CD4-positive, alpha-beta T cell (primary cell): ENCODE measurements at regions not wholly inside any gene's neighbourhood (a gene's known extent, or its start where the extent isn't known, plus 50 kb on each side); places are given as distances from the start of the nearest gene placed in this dataset.

Source experiments
- ATAC-seq: fragments of 200-7000 bp; cut with Tn5 transposase; one replicate; pipeline ENCODE4 v1.10.0; 2022; ENCODE audit warnings: mild to moderate bottlenecking; ENCODE audit not compliant: poor library complexity
- CTCF ChIA-PET: fragments of 350-600 bp; sonication (Branson Sonifier 250); formaldehyde crosslinking; loops from one replicate; lab custom pipeline; 2021; ENCODE audit warnings: antibody characterized with exemption, inconsistent platforms; lab: Charles Lee
- POLR2A ChIA-PET: fragments of 350-600 bp; sonication (Branson Sonifier 250); formaldehyde crosslinking; loops from one replicate; lab custom pipeline; 2021; ENCODE audit warnings: antibody characterized with exemption, inconsistent platforms; lab: Charles Lee
- DNase-seq, 14 experiments: peaks; one replicate each; pipeline ENCODE4 v3.0.0-alpha.2; 2013 to 2020; ENCODE audit warnings: mixed read lengths in 2 of 14
- H3K27ac ChIP-seq, 2 donors: one replicate each; pipeline versions ENCODE4 v1.5.1 to v1.7.0; 2013; ENCODE audit warnings: low read length in 2 of 2, low read depth in 1 of 2, mild to moderate bottlenecking in 1 of 2
- H3K27me3 ChIP-seq, 2 experiments: 1 replicate in 1 of 2; 2 replicates in 1 of 2; pipeline versions ENCODE4 v1.6.1 to v1.7.0; 2013; ENCODE audit warnings: low read length in 2 of 2, control low read depth in 1 of 2, mild to moderate bottlenecking in 1 of 2, moderate library complexity in 1 of 2; ENCODE audit not compliant: insufficient read depth in 2 of 2, control insufficient read depth in 1 of 2
- H3K36me3 ChIP-seq: one replicate; pipeline ENCODE4 v1.6.1; 2013; ENCODE audit warnings: low read length, control low read depth; ENCODE audit not compliant: insufficient read depth
- H3K4me1 ChIP-seq: one replicate; pipeline ENCODE4 v1.6.1; 2013; ENCODE audit warnings: low read length, control low read depth; ENCODE audit not compliant: insufficient read depth
- H3K4me3 ChIP-seq: one replicate; pipeline ENCODE4 v1.5.1; 2013; ENCODE audit warnings: mild to moderate bottlenecking, low read length, moderate library complexity
- H3K9me3 ChIP-seq, 2 experiments: 1 replicate in 1 of 2; 2 replicates in 1 of 2; pipeline versions ENCODE4 v1.6.1 to v1.7.0; 2013; ENCODE audit warnings: low read length in 2 of 2, mild to moderate bottlenecking in 2 of 2, control low read depth in 1 of 2, moderate library complexity in 1 of 2; ENCODE audit not compliant: control insufficient read depth in 1 of 2, insufficient read depth in 1 of 2
- H3K27ac Mint-ChIP-seq: one replicate; pipeline ENCODE4 v1.8.0; 2020; ENCODE audit warnings: mixed read lengths
- H3K27me3 Mint-ChIP-seq: one replicate; pipeline ENCODE4 v1.8.0; 2021; ENCODE audit warnings: mixed read lengths
- H3K36me3 Mint-ChIP-seq: one replicate; pipeline ENCODE4 v1.8.0; 2021; ENCODE audit warnings: low read depth, mixed read lengths
- H3K4me1 Mint-ChIP-seq: one replicate; pipeline ENCODE4 v1.8.0; 2021; ENCODE audit warnings: low read depth, mixed read lengths
- H3K4me3 Mint-ChIP-seq: one replicate; pipeline ENCODE4 v1.8.0; 2020; ENCODE audit warnings: mild to moderate bottlenecking, mixed read lengths
- H3K9me3 Mint-ChIP-seq: one replicate; pipeline ENCODE4 v1.8.0; 2020; ENCODE audit warnings: mixed read lengths
- CTCF ChIP-seq: fragments of 200-600 bp; IDR thresholded peaks from one replicate; pipeline ENCODE4 v1.8.0; 2022; ENCODE audit warnings: antibody characterized with exemption, mild to moderate bottlenecking
- intact Hi-C, 2 experiments: fragments of 100-400 bp; cut with DNase I in 1 of 2; cut with micrococcal nuclease in 1 of 2; formaldehyde crosslinking; loops; one replicate each; pipeline versions ENCODE4 v1.15.1 to v1.9.0; 2023 to 2025; cut with DNase I, micrococcal nuclease

- peaks cover 2% of the 10 kb centered on the region for H3K9me3 Mint-ChIP-seq
- Histone ChIP-seq H3K9me3 (peaks cover 0 to 4% of the 10 kb centered on the region in 2 experiments), H3K4me1 (no peaks in the 10 kb centered on the region), H3K27me3 (no peaks in the 10 kb centered on the region), H3K4me3 (no peak overlapping the region), H3K27ac (no peak overlapping the region), H3K36me3 (no peaks in the 10 kb centered on the region)
- H3K27me3 Mint-ChIP-seq = no peaks in the 10 kb centered on the region
- POLR2A ChIA-PET = no interaction called here
- no peaks in the 10 kb centered on the region for H3K36me3 Mint-ChIP-seq
- no peak overlapping the region for H3K27ac Mint-ChIP-seq
- no peaks in the 10 kb centered on the region for H3K4me1 Mint-ChIP-seq
- no peak overlapping the region for H3K4me3 Mint-ChIP-seq
- TF ChIP-seq CTCF = no peak
- CTCF ChIA-PET = no interaction called here
- no peak for ATAC-seq
- intact Hi-C loops = no loop called here
- no peak for DNase-seq
Observed at GRCh38 chr3:26763723-26764122, 141.2 kb downstream of the LRRC3B start.

- Mint-ChIP-seq H3K9me3 (peaks cover 2% of the 10 kb centered on the region), H3K27ac (no peak overlapping the region), H3K4me3 (no peak overlapping the region), H3K27me3 (no peaks in the 10 kb centered on the region), H3K36me3 (no peaks in the 10 kb centered on the region), H3K4me1 (no peaks in the 10 kb centered on the region)
- no peaks in the 10 kb centered on the region for H3K36me3 ChIP-seq
- no peaks in the 10 kb centered on the region for H3K27me3 ChIP-seq
- H3K27ac ChIP-seq = no peak overlapping the region
- no peak for TF ChIP-seq CTCF
- H3K4me1 ChIP-seq = no peaks in the 10 kb centered on the region
- ATAC-seq = no peak
- CTCF ChIA-PET = no interaction called here
- peaks cover 0 to 4% of the 10 kb centered on the region in 2 experiments for H3K9me3 ChIP-seq
- DNase-seq = no peak
- POLR2A ChIA-PET = no interaction called here
- H3K4me3 ChIP-seq = no peak overlapping the region
- intact Hi-C loops = no loop called here
Observed at GRCh38 chr3:26766031-26766430, 143.5 kb downstream of the LRRC3B start.

- H3K36me3 ChIP-seq = no peaks in the 10 kb centered on the region
- H3K4me1 Mint-ChIP-seq = no peaks in the 10 kb centered on the region
- H3K9me3 ChIP-seq = peaks cover 0 to 5% of the 10 kb centered on the region in 2 experiments
- CTCF ChIA-PET = no interaction called here
- TF ChIP-seq CTCF = no peak
- DNase-seq = no peak
- peaks cover 3% of the 10 kb centered on the region for H3K9me3 Mint-ChIP-seq
- no peaks in the 10 kb centered on the region for H3K36me3 Mint-ChIP-seq
- H3K4me3 ChIP-seq = no peak overlapping the region
- no peaks in the 10 kb centered on the region for H3K4me1 ChIP-seq
- intact Hi-C loops = no loop called here
- POLR2A ChIA-PET = no interaction called here
- H3K4me3 Mint-ChIP-seq = no peak overlapping the region
- ATAC-seq = no peak
- no peaks in the 10 kb centered on the region for H3K27me3 ChIP-seq
- no peak overlapping the region for H3K27ac ChIP-seq
- H3K27me3 Mint-ChIP-seq = no peaks in the 10 kb centered on the region
- H3K27ac Mint-ChIP-seq = no peak overlapping the region
Observed at GRCh38 chr3:26768068-26768651, 145.6 kb downstream of the LRRC3B start.
